Endothelial cell of umbilical vein (primary cell): ENCODE measurements at regions not wholly inside any gene's neighbourhood (a gene's known extent, or its start where the extent isn't known, plus 50 kb on each side); places are given as distances from the start of the nearest gene placed in this dataset.
"Not testable (repeated sequence)": the region's sequence is repeated elsewhere in the genome, so short reads cannot be mapped to it uniquely, and the experiment has no call there.

Experiments
- BruUV-seq: library from RNA; stranded (reverse); fragments of 400-500 nt; replicated peaks from 2 replicates; lab custom pipeline; 2021; lab: Mats Ljungman, UMichigan
- CTCF ChIA-PET: fragments of 300-600, 350-600 bp; sonication (Branson Sonifier 250); formaldehyde crosslinking; loops from one replicate; lab custom pipeline; 2021; ENCODE audit warnings: antibody characterized with exemption, inconsistent platforms; lab: Charles Lee
- POLR2A ChIA-PET: fragments of 300-600, 350-600 bp; sonication (Branson Sonifier 250); formaldehyde crosslinking; loops from one replicate; lab custom pipeline; 2021; ENCODE audit warnings: antibody characterized with exemption, inconsistent platforms; lab: Charles Lee
- DNase-seq: peaks from one replicate; pipeline ENCODE4 v3.0.0-alpha.2; 2011; ENCODE audit warnings: low read depth, low spot score
- FAIRE-seq: peaks from 2 replicates; lab custom pipeline; 2011; peaks lifted over from hg19 to GRCh38; lab: Jason Lieb, UNC
- H2AFZ ChIP-seq: 2 replicates; pipeline ENCODE4 v1.6.0; 2012; ENCODE audit warnings: low read depth, low read length, control low read depth, inconsistent platforms
- H3K27ac ChIP-seq: 2 replicates; pipeline ENCODE4 v1.5.1; 2011; ENCODE audit warnings: low read depth, mild to moderate bottlenecking, control low read depth, low read length, moderate library complexity; ENCODE audit not compliant: insufficient read depth
- H3K27me3 ChIP-seq, 2 experiments: 2 replicates each; pipeline versions ENCODE4 v1.6.0 to v1.6.1; 2011; ENCODE audit warnings: low read length in 2 of 2, mixed read lengths in 1 of 2; ENCODE audit not compliant: control insufficient read depth in 2 of 2, insufficient read depth in 2 of 2
- H3K36me3 ChIP-seq, 2 experiments: 2 replicates in 1 of 2; 3 replicates in 1 of 2; pipeline ENCODE4 v1.5.1; 2011; ENCODE audit warnings: low read length in 2 of 2, mild to moderate bottlenecking in 1 of 2, moderate library complexity in 1 of 2; ENCODE audit not compliant: control insufficient read depth in 2 of 2, insufficient read depth in 2 of 2; ENCODE audit errors: extremely low read depth in 1 of 2
- H3K4me1 ChIP-seq: 3 replicates; pipeline ENCODE4 v1.5.1; 2011; ENCODE audit warnings: mild to moderate bottlenecking, low read length; ENCODE audit not compliant: control insufficient read depth, insufficient read depth; ENCODE audit errors: extremely low read depth
- H3K4me2 ChIP-seq: 2 replicates; pipeline ENCODE4 v1.6.1; 2011; ENCODE audit warnings: low read length, control low read depth, mixed read lengths; ENCODE audit not compliant: insufficient read depth
- H3K4me3 ChIP-seq, 3 experiments: fragments of 200-600 bp in 1 of 3; sonication (generic), shearing (Covaris generic) in 1 of 3; replicated peaks in 1 of 3; 2 replicates each; pipeline ENCODE4 v1.5.1; 2011 to 2016; ENCODE audit warnings: control low read depth in 3 of 3, low read length in 3 of 3, mild to moderate bottlenecking in 2 of 3, inconsistent platforms in 1 of 3, low read depth in 1 of 3, moderate library complexity in 1 of 3; ENCODE audit not compliant: insufficient read depth in 1 of 3
- H3K79me2 ChIP-seq: 2 replicates; pipeline ENCODE4 v1.6.0; 2012; ENCODE audit warnings: low read length, inconsistent platforms; ENCODE audit not compliant: control insufficient read depth, insufficient read depth
- H3K9ac ChIP-seq: replicated peaks from 2 replicates; pipeline ENCODE3; 2011; ENCODE audit warnings: low read length, control low read depth; ENCODE audit not compliant: insufficient read depth; ENCODE audit errors: extremely low read depth
- H3K9me1 ChIP-seq: replicated peaks from 3 replicates; pipeline ENCODE4 v1.6.0; 2011; ENCODE audit warnings: mild to moderate bottlenecking, low read length; ENCODE audit not compliant: control insufficient read depth, insufficient read depth; ENCODE audit errors: extremely low read depth
- H3K9me3 ChIP-seq: replicated peaks from 2 replicates; pipeline ENCODE4 v1.5.1; 2012; ENCODE audit warnings: low read length, inconsistent platforms; ENCODE audit not compliant: control insufficient read depth, insufficient read depth
- H4K20me1 ChIP-seq: replicated peaks from 2 replicates; pipeline ENCODE3; 2011; ENCODE audit warnings: mild to moderate bottlenecking, low read length; ENCODE audit not compliant: control insufficient read depth, insufficient read depth; ENCODE audit errors: extremely low read depth
- CTCF ChIP-seq, 2 donors: IDR thresholded peaks; 1 replicate in 1 of 2; 2 replicates in 1 of 2; pipeline ENCODE4 v1.5.1; 2011; ENCODE audit warnings: low read length in 2 of 2, mild to moderate bottlenecking in 2 of 2, moderate library complexity in 2 of 2, control low read depth in 1 of 2, inconsistent platforms in 1 of 2, low read depth in 1 of 2; ENCODE audit not compliant: insufficient read depth in 1 of 2; ENCODE audit errors: extremely low read depth in 1 of 2
- EZH2 ChIP-seq: IDR thresholded peaks from 2 replicates; pipeline ENCODE4 v1.6.1; 2012; ENCODE audit warnings: borderline replicate concordance, low read depth, mild to moderate bottlenecking, moderate library complexity, low read length, inconsistent platforms; ENCODE audit not compliant: severe bottlenecking
- FOS ChIP-seq: IDR thresholded peaks from 2 replicates; pipeline ENCODE4 v1.6.1; 2011; ENCODE audit warnings: mild to moderate bottlenecking, low read length, moderate library complexity, borderline replicate concordance; ENCODE audit not compliant: insufficient read depth
- GATA2 ChIP-seq: IDR thresholded peaks from 2 replicates; pipeline ENCODE4 v1.7.0; 2011; ENCODE audit warnings: low read depth, mild to moderate bottlenecking, moderate library complexity, mixed read lengths, low read length; ENCODE audit not compliant: insufficient read length, insufficient read depth
- JUN ChIP-seq: IDR thresholded peaks from 2 replicates; pipeline ENCODE4 v1.6.1; 2011; ENCODE audit warnings: borderline replicate concordance, low read depth; ENCODE audit not compliant: insufficient read length, insufficient read depth
- MAX ChIP-seq: IDR thresholded peaks from 2 replicates; pipeline ENCODE4 v1.6.1; 2011; ENCODE audit not compliant: insufficient read depth, insufficient read length
- MYC ChIP-seq: IDR thresholded peaks from one replicate; pipeline ENCODE4 v1.6.1; 2011; ENCODE audit warnings: mild to moderate bottlenecking, low read depth, low read length
- POLR2A ChIP-seq: IDR thresholded peaks from 2 replicates; pipeline ENCODE4 v1.6.1; 2012; ENCODE audit warnings: low read depth, mild to moderate bottlenecking, control low read depth, low read length
- POLR2AphosphoS5 ChIP-seq: IDR thresholded peaks from 2 replicates; pipeline ENCODE4 v1.6.1; 2012; ENCODE audit warnings: low read depth, mild to moderate bottlenecking, control low read depth, low read length, moderate library complexity; ENCODE audit not compliant: insufficient read depth
- dilution Hi-C: fragments of 300-500 bp; cut with MboI; formaldehyde crosslinking; loops from one replicate; pipeline ENCODE4 v1.15.0; 2019; ENCODE audit warnings: low sequenced_read_pairs; ENCODE audit not compliant: extremely low pct_ligation_motif_present
- intact Hi-C: fragments of 100-400 bp; cut with micrococcal nuclease; formaldehyde crosslinking; loops from one replicate; pipeline ENCODE4 v1.10.0; 2022

- Histone ChIP-seq H3K4me2 (no peak overlapping the region), H2AFZ (no peak overlapping the region), H3K4me1 (no peaks in the 10 kb centered on the region), H3K27me3 (no peaks in the 10 kb centered on the region), H4K20me1 (no peaks in the 10 kb centered on the region), H3K36me3 (no peaks in the 10 kb centered on the region), H3K9me3 (no peaks in the 10 kb centered on the region), H3K9ac (no peak overlapping the region), H3K4me3 (no peak overlapping the region), H3K9me1 (no peaks in the 10 kb centered on the region), H3K27ac (no peak overlapping the region), H3K79me2 (no peaks in the 10 kb centered on the region)
- dilution Hi-C loops = no loop called here
- ChIA-PET POLR2A (no interaction called here), CTCF (no interaction called here)
- FAIRE-seq (no peak), DNase-seq (no peak)
- BruUV-seq = no TSS peak
- intact Hi-C loops = no loop called here
- TF ChIP-seq GATA2 (no peak), MAX (no peak), POLR2A (no peak), MYC (no peak), JUN (no peak), CTCF (IDR thresholded peaks at IDR 0.05; ENCODE audit: extremely low read depth in 1 of 2, insufficient read depth in 1 of 2, low read depth in 1 of 2, low read length in 2 of 2) (no peak), POLR2AphosphoS5 (no peak), FOS (no peak), EZH2 (no peak)
These were observed 267.3 kb upstream of the KCND2 start for GRCh38 chr7:120005720-120006119.

- DNase-seq, CTCF ChIA-PET, H3K4me2 ChIP-seq, intact Hi-C loops, H3K27me3 ChIP-seq, H3K27ac ChIP-seq, dilution Hi-C loops, BruUV-seq, H3K36me3 ChIP-seq, H2AFZ ChIP-seq, H4K20me1 ChIP-seq, H3K4me1 ChIP-seq, H3K9me1 ChIP-seq, H3K4me3 ChIP-seq, H3K79me2 ChIP-seq, H3K9ac ChIP-seq, POLR2A ChIA-PET, H3K9me3 ChIP-seq, FAIRE-seq: not testable (repeated sequence)
These were observed 258.7 kb upstream of the KCND2 start for GRCh38 chr7:120014301-120014700.
